GM19025 (cell line): ENCODE measurements at regions not wholly inside any gene's neighbourhood (a gene's known extent, or its start where the extent isn't known, plus 50 kb on each side); places are given as distances from the start of the nearest gene placed in this dataset.

Experiments
- ATAC-seq: cut with Tn5 transposase; IDR thresholded peaks from one replicate; pipeline ENCODE4 v1.9.1; 2021; ENCODE audit warnings: mild to moderate bottlenecking, low read depth, moderate library complexity; ENCODE audit not compliant: unreplicated experiment

- ATAC-seq: no peak
Measured at GRCh38 chr5:169367861-169368260, 66.9 kb upstream of the SLIT3 start.

- no peak for ATAC-seq
Measured at GRCh38 chr5:169357291-169357690, 56.4 kb upstream of the SLIT3 start.

- ATAC-seq: no peak
Measured at GRCh38 chr5:169356811-169357210, 55.9 kb upstream of the SLIT3 start.

- no peak for ATAC-seq
Measured at GRCh38 chr5:169356181-169356580, 55.2 kb upstream of the SLIT3 start.

- no peak for ATAC-seq
Measured at GRCh38 chr5:169354921-169355320, 54.0 kb upstream of the SLIT3 start.

- ATAC-seq: no peak
Measured at GRCh38 chr5:169354263-169354662, 53.3 kb upstream of the SLIT3 start.

- ATAC-seq: no peak
Measured at GRCh38 chr5:169352901-169353300, 52.0 kb upstream of the SLIT3 start.

- ATAC-seq: no peak
Measured at GRCh38 chr5:169351721-169352120, 50.8 kb upstream of the SLIT3 start.

GRCh38 chr5:169350759-169351240 lies 49.9 kb upstream of the SLIT3 start:
- no peak for ATAC-seq
